SU-DHL-6 (cell line): ENCODE measurements at regions not wholly inside any gene's neighbourhood (a gene's known extent, or its start where the extent isn't known, plus 50 kb on each side); places are given as distances from the start of the nearest gene placed in this dataset.

Experiments used
- H2AFZ ChIP-seq: fragments of 200-600 bp; sonication (generic); 2 replicates; pipeline ENCODE4 v1.6.1; 2014; ENCODE audit warnings: low read depth, mild to moderate bottlenecking, moderate library complexity, mixed read lengths, antibody characterized with exemption, low read length; ENCODE audit not compliant: severe bottlenecking
- H3F3A ChIP-seq: fragments of 200-600 bp; shearing (Covaris generic); 2 replicates; pipeline ENCODE4 v1.6.0; 2016; ENCODE audit warnings: antibody characterized with exemption, mild to moderate bottlenecking; ENCODE audit not compliant: insufficient read depth
- H3K27ac ChIP-seq: fragments of 200-600 bp; sonication (generic); 2 replicates; pipeline ENCODE4 v1.5.1; 2016; ENCODE audit warnings: low read depth, mild to moderate bottlenecking, low read length, moderate library complexity, mixed read lengths
- H3K27me3 ChIP-seq: fragments of 200-600 bp; sonication (generic), shearing (Covaris generic); 2 replicates; pipeline ENCODE4 v1.6.0; 2014; ENCODE audit warnings: mild to moderate bottlenecking, low read length
- H3K36me3 ChIP-seq: fragments of 200-600 bp; sonication (generic); 2 replicates; pipeline ENCODE4 v1.6.1; 2014; ENCODE audit warnings: mild to moderate bottlenecking, low read length, mixed read lengths
- H3K4me2 ChIP-seq: fragments of 300-600, 200-600 bp; shearing (Covaris generic), sonication (generic); 2 replicates; pipeline ENCODE4 v1.6.0; 2014; ENCODE audit warnings: low read length, low read depth, mild to moderate bottlenecking; ENCODE audit not compliant: poor library complexity, severe bottlenecking
- H3K4me3 ChIP-seq: fragments of 200-600 bp; sonication (generic); 2 replicates; pipeline ENCODE4 v1.5.1; 2014; ENCODE audit warnings: antibody characterized with exemption, low read length, mild to moderate bottlenecking, mixed read lengths; ENCODE audit not compliant: insufficient read depth, poor library complexity, severe bottlenecking
- H3K79me2 ChIP-seq: fragments of 200-600 bp; sonication (generic); 2 replicates; pipeline ENCODE4 v1.6.1; 2014; ENCODE audit warnings: mild to moderate bottlenecking, low read length, moderate library complexity; ENCODE audit not compliant: insufficient read depth
- H3K9ac ChIP-seq: fragments of 200-600 bp; sonication (generic); 2 replicates; pipeline ENCODE4 v1.7.0; 2014; ENCODE audit warnings: mild to moderate bottlenecking, low read length
- H3K9me2 ChIP-seq: fragments of 200-600 bp; sonication (generic); replicated peaks from 2 replicates; pipeline ENCODE4 v1.6.1; 2014; ENCODE audit warnings: low read length; ENCODE audit not compliant: insufficient read depth
- H3K9me3 ChIP-seq: fragments of 200-600 bp; sonication (generic); 2 replicates; pipeline ENCODE4 v1.6.1; 2014; ENCODE audit warnings: low read length, mixed read lengths; ENCODE audit not compliant: insufficient read depth
- H4K20me1 ChIP-seq: fragments of 200-600 bp; sonication (generic); 2 replicates; pipeline ENCODE4 v1.6.1; 2014; ENCODE audit warnings: low read depth, mild to moderate bottlenecking, antibody characterized with exemption, low read length, moderate library complexity, mixed read lengths
- EZH2phosphoT487 ChIP-seq: fragments of 200-600 bp; sonication (generic), shearing (Covaris generic); conservative IDR thresholded peaks from 2 replicates; pipeline ENCODE4 v1.6.1; 2018; ENCODE audit warnings: mild to moderate bottlenecking, antibody characterized with exemption, low read length, moderate library complexity, mixed read lengths
- TF ChIP-seq, protein P1 (sequence below): fragments of 200-600 bp; sonication (generic); IDR thresholded peaks from one replicate; pipeline ENCODE4 v1.5.1; 2017; ENCODE audit warnings: antibody characterized with exemption, mild to moderate bottlenecking, low read length, moderate library complexity; ENCODE audit not compliant: insufficient read depth, poor library complexity, severe bottlenecking

DNA sequence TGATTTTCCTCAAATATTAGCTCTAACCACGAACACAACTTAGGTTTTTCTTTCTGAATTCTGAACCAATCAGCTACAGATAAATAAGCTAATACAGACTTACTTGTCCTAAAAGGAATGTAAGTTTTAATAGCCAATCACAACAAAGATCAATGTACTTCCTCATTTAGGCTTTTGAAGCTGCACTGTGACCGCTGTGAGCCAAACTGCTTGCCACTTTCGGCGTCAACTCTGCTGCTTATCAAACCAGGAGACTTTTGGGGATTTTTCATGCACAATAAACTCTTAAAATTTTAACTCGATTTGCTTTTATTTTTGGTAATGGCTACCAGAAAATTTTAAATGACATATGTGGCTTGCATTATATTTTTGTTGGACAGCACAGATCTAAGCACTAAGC, 92.5 kb downstream of the TMPRSS5 start:
- Histone ChIP-seq H4K20me1 (no peaks in the 10 kb centered on the region), H2AFZ (no peak overlapping the region), H3K36me3 (no peaks in the 10 kb centered on the region), H3K27ac (no peak overlapping the region), H3K4me3 (no peak overlapping the region), H3K9me3 (no peaks in the 10 kb centered on the region), H3F3A (no peaks in the 10 kb centered on the region), H3K9me2 (no peaks in the 10 kb centered on the region), H3K27me3 (no peaks in the 10 kb centered on the region), H3K4me2 (no peak overlapping the region), H3K79me2 (no peaks in the 10 kb centered on the region), H3K9ac (no peak overlapping the region)
- TF ChIP-seq, protein P1, sequence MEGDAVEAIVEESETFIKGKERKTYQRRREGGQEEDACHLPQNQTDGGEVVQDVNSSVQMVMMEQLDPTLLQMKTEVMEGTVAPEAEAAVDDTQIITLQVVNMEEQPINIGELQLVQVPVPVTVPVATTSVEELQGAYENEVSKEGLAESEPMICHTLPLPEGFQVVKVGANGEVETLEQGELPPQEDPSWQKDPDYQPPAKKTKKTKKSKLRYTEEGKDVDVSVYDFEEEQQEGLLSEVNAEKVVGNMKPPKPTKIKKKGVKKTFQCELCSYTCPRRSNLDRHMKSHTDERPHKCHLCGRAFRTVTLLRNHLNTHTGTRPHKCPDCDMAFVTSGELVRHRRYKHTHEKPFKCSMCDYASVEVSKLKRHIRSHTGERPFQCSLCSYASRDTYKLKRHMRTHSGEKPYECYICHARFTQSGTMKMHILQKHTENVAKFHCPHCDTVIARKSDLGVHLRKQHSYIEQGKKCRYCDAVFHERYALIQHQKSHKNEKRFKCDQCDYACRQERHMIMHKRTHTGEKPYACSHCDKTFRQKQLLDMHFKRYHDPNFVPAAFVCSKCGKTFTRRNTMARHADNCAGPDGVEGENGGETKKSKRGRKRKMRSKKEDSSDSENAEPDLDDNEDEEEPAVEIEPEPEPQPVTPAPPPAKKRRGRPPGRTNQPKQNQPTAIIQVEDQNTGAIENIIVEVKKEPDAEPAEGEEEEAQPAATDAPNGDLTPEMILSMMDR: no peak
- no peak for TF ChIP-seq EZH2phosphoT487

DNA sequence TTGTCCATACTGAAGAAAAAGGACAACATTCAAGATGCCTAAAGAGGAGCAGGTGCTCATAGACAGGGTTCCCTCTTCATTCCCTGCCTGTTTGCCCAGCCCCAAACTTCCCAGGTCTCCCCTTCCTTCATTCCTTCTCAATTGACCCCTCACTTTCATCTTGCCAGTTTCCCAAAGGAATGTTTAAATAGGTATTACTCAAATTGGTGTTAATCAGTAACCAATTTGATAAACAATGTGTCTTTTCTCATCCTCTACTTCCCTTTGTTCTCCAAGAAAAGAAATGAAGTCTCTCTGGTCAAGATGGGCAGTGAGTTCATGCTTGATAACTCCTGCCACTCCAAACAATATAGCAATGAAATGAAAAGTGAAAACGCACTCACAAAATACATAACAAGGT, 101.9 kb downstream of the TMPRSS5 start:
- Histone ChIP-seq H3K9ac (no peak overlapping the region), H3K27ac (no peak overlapping the region), H2AFZ (no peak overlapping the region), H3K9me2 (no peaks in the 10 kb centered on the region), H3K27me3 (no peaks in the 10 kb centered on the region), H3K4me3 (no peak overlapping the region), H3K9me3 (no peaks in the 10 kb centered on the region), H3F3A (no peaks in the 10 kb centered on the region), H3K4me2 (no peak overlapping the region), H3K36me3 (no peaks in the 10 kb centered on the region), H4K20me1 (no peaks in the 10 kb centered on the region), H3K79me2 (no peaks in the 10 kb centered on the region)
- TF ChIP-seq, protein P1: no peak
- TF ChIP-seq EZH2phosphoT487: no peak

DNA sequence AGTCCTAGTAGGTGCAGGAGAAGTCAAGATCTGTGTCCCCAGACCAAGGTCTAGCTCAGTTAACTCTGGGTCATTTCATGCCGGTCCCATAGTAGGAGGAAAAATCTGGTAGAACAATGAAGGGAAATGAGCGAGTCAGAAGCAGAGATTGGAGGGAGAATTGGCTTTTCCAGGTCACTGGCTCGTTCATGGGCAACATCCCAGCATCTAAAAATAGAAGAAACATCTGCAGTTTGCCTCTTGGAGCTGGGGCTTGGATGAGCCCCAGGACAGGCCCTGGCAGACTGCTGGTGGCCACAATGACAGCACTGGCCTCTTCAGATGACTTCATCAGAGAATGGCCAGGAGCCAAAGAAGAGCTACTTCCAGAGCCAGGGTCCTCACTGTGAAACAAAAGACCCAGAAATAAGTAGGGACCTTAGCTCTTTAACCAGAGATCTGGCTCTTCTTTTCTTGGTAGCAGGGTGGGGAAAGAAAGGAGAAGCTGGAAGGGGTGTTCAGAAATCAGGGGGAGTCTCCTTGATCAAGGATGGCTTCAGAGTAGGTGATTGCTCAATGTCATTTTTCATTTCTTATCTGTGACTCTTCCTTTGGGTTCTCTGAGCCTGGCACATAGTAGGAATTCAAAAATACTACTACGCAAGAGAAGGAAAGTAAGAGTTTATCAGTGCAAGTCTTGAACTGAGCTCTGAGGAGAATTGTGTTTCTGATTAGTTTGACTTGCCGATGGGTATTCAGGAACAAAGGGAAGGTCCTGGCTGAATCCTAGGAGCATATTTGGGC, 102.6 kb downstream of the TMPRSS5 start:
- Histone ChIP-seq H3K4me2 (no peak overlapping the region), H3K79me2 (no peaks in the 10 kb centered on the region), H3K27ac (no peak overlapping the region), H3K9me2 (no peaks in the 10 kb centered on the region), H3K4me3 (no peak overlapping the region), H3K36me3 (no peaks in the 10 kb centered on the region), H3K9ac (no peak overlapping the region), H3F3A (no peaks in the 10 kb centered on the region), H3K9me3 (no peaks in the 10 kb centered on the region), H3K27me3 (no peaks in the 10 kb centered on the region), H4K20me1 (no peaks in the 10 kb centered on the region), H2AFZ (no peak overlapping the region)
- no peak for TF ChIP-seq EZH2phosphoT487
- TF ChIP-seq, protein P1: no peak
